RPMI7951 (cell line): ENCODE measurements at regions not wholly inside any gene's neighbourhood (a gene's known extent, or its start where the extent isn't known, plus 50 kb on each side); places are given as distances from the start of the nearest gene placed in this dataset.
A peak's percentile ranks its signal among the peaks of the same experiment; 100 is the strongest.
"Not testable (repeated sequence)": the region's sequence is repeated elsewhere in the genome, so short reads cannot be mapped to it uniquely, and the experiment has no call there.

Experiments
- DNase-seq: peaks from one replicate; pipeline ENCODE4 v3.0.0-alpha.2; 2012; ENCODE audit warnings: low read depth

GRCh38 chr11:112539281-112539555 lies 278.6 kb upstream of the PLET1 start:
- DNase-seq = not testable (repeated sequence)

- no peak for DNase-seq
These were observed 279.1 kb upstream of the PLET1 start for GRCh38 chr11:112539741-112540140.

GRCh38 chr11:112540261-112540660 lies 279.6 kb upstream of the PLET1 start:
- DNase-seq = peak; percentile 69

- DNase-seq = no peak
These were observed 280.7 kb upstream of the PLET1 start for GRCh38 chr11:112541140-112542046.

- DNase-seq = no peak
These were observed 281.8 kb upstream of the PLET1 start for GRCh38 chr11:112542479-112542878.

- DNase-seq = no peak
These were observed 282.7 kb upstream of the PLET1 start for GRCh38 chr11:112543390-112543789.

GRCh38 chr11:112548641-112549040 lies 288.0 kb upstream of the PLET1 start:
- DNase-seq = no peak

- DNase-seq = no peak
These were observed 292.6 kb upstream of the PLET1 start for GRCh38 chr11:112553205-112553731.

GRCh38 chr11:112554586-112554985 lies 293.9 kb upstream of the PLET1 start:
- no peak for DNase-seq

- peak; percentile 27 for DNase-seq
These were observed 295.1 kb upstream of the PLET1 start for GRCh38 chr11:112555491-112556364.

GRCh38 chr11:112558691-112559090 lies 298.0 kb upstream of the PLET1 start:
- no peak for DNase-seq

GRCh38 chr11:112563808-112564207 lies 303.1 kb upstream of the PLET1 start:
- DNase-seq = no peak

- DNase-seq = peak; percentile 65
These were observed 303.7 kb upstream of the PLET1 start for GRCh38 chr11:112564228-112564955.

GRCh38 chr11:112565551-112565950 lies 304.9 kb upstream of the PLET1 start:
- DNase-seq = no peak

GRCh38 chr11:112566124-112566523 lies 305.5 kb upstream of the PLET1 start:
- no peak for DNase-seq

- no peak for DNase-seq
These were observed 309.7 kb upstream of the PLET1 start for GRCh38 chr11:112570333-112570732.

- no peak for DNase-seq
These were observed 318.6 kb upstream of the PLET1 start for GRCh38 chr11:112579282-112579681.

GRCh38 chr11:112580864-112581263 lies 320.2 kb upstream of the PLET1 start:
- no peak for DNase-seq

- peak; percentile 91 for DNase-seq
These were observed 321.1 kb upstream of the PLET1 start for GRCh38 chr11:112581747-112582146.

GRCh38 chr11:112582366-112582765 lies 321.7 kb upstream of the PLET1 start:
- DNase-seq = peak; percentile 8

- peak; percentile 88 for DNase-seq
These were observed 322.7 kb upstream of the PLET1 start for GRCh38 chr11:112583261-112583893.
